Umbilical cord (tissue), 1 donor: ENCODE measurements at regions not wholly inside any gene's neighbourhood (a gene's known extent, or its start where the extent isn't known, plus 50 kb on each side); places are given as distances from the start of the nearest gene placed in this dataset.
A peak's percentile ranks its signal among the peaks of the same experiment; 100 is the strongest.

ENCODE experiments used
- DNase-seq: peaks from one replicate; pipeline ENCODE4 v3.0.0-alpha.2; 2015; ENCODE audit warnings: low spot score

GRCh38 chr13:61036715-61037114 is 378.9 kb downstream of the PCDH20 start:
- DNase-seq = no peak

DNA sequence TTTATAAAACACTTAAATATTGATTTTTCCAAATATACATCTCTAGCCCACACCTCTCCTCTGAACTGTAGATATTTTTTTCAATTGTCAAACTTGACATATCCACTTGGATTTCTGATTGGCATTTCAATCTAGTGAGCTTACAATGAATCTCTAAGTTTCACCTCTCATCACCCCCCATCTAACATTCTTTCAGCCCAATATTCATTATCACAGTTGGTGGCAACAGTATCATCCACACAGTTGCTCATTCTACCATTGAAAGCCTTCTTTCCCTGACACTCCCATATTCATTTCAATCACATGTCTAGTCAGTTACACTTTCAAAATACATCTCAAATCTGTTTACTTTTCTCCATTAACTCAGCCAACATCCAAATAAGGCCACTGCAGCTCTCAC is 385.2 kb downstream of the PCDH20 start:
- DNase-seq = no peak

GRCh38 chr13:61029064-61029463 is 386.6 kb downstream of the PCDH20 start:
- DNase-seq = no peak

GRCh38 chr13:61024046-61024445 is 391.6 kb downstream of the PCDH20 start:
- DNase-seq = no peak

- no peak for DNase-seq
Measured at GRCh38 chr13:61021838-61022237, 393.8 kb downstream of the PCDH20 start.

DNA sequence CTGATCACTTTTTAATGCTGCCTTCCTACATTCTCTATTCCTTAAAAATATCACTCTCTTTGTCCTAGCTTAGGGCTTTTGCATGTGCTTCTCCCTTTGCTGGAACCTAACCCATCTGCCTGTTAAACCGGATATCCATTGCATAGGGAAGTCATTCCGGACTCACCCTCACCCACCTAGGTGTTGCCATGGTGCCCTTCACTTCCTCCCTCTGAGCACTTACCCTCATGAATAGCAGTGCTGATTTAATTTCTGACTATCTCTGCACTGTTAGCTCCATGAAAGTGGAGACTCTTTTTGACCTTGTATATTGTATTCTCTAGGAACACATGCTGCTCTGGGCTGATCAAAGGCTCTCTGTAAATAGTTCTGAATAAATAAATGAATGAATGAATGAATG is 401.9 kb downstream of the PCDH20 start:
- no peak for DNase-seq

GRCh38 chr13:61010358-61010757 is 405.3 kb downstream of the PCDH20 start:
- DNase-seq = no peak

DNA sequence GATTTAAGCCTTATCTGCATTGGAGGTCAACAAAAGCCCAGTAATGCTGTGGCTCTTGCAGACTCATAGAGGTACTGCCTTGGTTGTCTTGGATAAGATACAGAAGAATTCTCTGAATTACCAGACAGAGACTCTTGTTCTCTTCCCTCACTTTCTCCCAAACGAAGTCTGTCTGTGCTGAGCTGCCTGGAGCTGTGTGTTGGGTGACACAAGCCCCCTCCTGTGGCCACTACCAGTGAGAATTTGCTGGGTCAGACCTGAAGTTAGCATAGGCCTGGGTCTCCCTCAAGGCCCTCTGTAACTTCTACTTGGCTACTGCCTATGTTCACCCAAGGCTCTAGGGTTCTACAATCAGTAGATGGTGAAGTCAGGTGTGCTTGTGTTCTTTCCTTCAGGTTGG is 413.0 kb downstream of the PCDH20 start:
- no peak for DNase-seq

DNA sequence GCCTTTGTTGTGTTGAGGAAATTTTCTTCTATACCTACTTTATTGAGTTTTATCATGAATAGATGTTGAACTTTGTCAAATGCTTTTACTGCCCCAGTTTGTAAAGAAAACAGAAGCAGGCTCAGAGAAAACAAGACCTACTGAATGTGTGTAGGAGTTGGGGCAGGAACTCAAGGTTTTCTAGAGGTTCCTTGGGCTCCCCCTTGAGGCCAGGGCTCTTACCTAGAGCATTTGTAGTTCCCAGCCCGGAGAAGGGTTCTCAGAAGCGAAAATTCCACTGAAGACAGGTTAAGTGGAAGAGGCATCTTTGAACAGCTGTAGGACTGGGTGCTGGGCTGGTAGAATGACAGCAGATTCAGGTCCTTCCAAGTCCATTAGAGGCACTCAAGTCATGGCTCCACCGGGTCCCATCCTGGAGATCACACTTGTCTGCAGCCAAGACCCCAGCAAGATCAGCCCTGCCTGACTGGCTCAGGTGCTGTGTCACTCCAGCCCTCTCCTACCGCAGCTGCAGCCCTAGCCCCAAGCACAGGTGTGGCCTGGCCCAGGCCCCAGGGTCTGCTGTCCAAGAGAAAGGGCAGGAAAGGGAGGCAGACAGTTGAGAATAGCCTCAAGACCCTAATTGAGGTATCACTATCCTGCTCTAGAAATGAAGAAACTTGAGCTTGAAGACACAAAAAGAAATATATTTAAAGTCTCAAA is 425.5 kb downstream of the PCDH20 start:
- no peak for DNase-seq

DNA sequence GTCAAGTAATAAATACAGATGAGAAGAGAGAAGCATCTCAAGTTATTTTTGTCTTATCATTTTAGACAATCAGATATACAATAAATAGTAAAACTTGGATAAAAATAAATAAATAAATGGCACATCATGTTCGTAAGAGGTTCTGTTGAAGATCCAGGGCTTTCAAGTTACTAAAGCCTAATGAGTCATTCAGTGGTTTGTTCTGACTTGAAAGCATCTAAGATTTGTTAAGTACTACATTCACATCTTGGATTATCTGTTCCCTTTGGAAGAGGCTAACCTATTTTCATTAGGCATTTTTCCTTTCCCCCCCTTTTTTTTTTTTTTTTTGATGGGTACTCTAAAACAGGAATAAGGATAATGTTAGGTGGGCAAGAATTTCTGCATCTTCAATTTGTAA is 429.3 kb downstream of the PCDH20 start:
- peak; percentile 19 for DNase-seq

GRCh38 chr13:60981407-60981806 is 434.2 kb downstream of the PCDH20 start:
- DNase-seq = no peak

- DNase-seq = no peak
Measured at GRCh38 chr13:60976367-60976766, 439.3 kb downstream of the PCDH20 start.

- DNase-seq = no peak
Measured at GRCh38 chr13:60974296-60974695, 441.4 kb downstream of the PCDH20 start.

- DNase-seq = peak; percentile 7
Measured at GRCh38 chr13:60973529-60973928, 442.1 kb downstream of the PCDH20 start.

- DNase-seq = no peak
Measured at GRCh38 chr13:60970736-60971135, 444.9 kb downstream of the PCDH20 start.

- no peak for DNase-seq
Measured at GRCh38 chr13:60969656-60970055, 446.0 kb downstream of the PCDH20 start.

DNA sequence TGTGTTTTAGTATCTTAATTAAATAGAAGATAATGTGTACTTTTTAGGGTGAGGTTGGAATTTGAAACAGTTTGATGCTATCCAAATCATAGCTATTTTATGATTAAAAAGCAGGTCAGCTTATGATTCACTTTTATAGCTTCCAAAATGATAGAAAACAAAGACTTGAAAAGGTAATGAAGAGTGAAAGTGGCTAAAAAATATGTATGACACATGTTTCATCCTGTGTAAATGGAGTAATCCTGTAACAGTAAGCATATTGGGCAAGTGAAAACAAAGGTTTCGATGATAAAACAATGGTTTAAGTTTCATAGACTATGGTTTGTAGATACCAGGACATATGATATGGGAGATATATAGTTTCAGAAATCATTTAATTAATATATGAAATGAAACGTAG is 456.2 kb downstream of the PCDH20 start:
- DNase-seq = no peak

DNA sequence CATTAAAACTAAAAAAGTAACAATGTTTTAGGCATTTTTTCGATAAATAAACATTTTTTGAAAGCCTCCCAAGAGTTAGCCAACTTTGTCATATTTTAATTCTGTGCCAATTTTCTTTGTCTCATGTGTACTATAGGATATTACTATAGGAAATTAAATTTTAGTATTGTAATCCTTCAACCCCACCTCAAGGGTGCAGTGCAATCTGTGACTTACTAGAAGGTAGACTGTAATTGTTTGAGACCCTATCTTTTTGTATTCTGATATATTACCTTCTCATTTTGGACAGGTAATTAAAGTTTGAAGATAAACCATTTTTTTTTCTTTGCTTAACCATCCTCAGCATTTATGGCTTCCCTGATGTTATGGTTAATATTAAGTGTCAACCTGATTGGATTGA is 457.8 kb downstream of the PCDH20 start:
- no peak for DNase-seq

DNA sequence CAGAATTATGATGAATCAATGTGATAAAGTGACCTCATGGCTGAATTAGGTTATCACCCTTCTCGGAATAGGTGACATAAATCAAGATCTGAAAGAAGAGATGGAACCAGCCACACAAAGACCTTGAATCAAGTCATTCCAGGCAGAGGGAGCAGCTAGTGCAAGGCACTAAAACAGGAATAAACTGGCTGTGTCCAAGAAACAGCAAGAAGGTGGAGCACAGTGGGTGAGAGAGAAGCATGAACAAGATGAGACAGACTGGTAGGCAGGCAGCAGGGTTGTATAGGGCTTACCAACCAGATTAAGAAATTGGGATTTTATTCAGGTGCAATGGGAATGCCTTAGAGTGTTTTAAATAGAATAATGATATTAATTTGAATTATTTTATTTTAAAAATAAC is 470.3 kb downstream of the PCDH20 start:
- DNase-seq = no peak

GRCh38 chr13:60944863-60945262 is 470.8 kb downstream of the PCDH20 start:
- peak; percentile 5 for DNase-seq

GRCh38 chr13:60944016-60944415 is 471.6 kb downstream of the PCDH20 start:
- DNase-seq = no peak

GRCh38 chr13:60936281-60936680 is 479.4 kb downstream of the PCDH20 start:
- DNase-seq = no peak

DNA sequence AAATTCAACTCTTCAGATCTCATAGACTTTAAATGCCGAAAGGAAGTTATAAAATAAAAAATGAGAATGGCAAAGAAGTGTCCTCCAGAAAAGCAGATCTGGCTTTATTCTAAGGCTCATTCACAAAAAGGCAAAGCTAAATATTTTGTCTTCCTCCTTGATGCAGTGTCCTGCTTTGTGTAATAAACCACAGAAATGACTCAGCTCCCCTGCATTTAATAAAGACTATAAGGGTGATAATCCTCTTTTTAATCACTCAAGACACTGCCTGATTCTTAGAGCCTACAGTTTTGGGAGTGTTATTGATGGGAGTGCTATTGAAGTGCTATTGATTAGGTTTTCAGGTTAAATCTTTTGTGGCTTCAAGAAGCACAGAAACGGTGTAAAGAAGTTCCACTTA is 482.0 kb downstream of the PCDH20 start:
- no peak for DNase-seq

GRCh38 chr13:60931858-60932546 is 483.6 kb downstream of the PCDH20 start:
- DNase-seq = no peak
